ENCODE measurements at regions not wholly inside any gene's neighbourhood (a gene's known extent, or its start where the extent isn't known, plus 50 kb on each side); places are given as distances from the start of the nearest gene placed in this dataset.
"Not testable (repeated sequence)": the region's sequence is repeated elsewhere in the genome, so short reads cannot be mapped to it uniquely, and the experiment has no call there.

- DNase-seq (ENCODE audit: low read depth), result no peak
Measured at GRCh38 chr22:41023299-41023623, 69.1 kb upstream of the EP300 start.

- peak; percentile 68 for DNase-seq (ENCODE audit: low read depth)
Measured at GRCh38 chr22:41028841-41029240, 63.6 kb upstream of the EP300 start.

GRCh38 chr22:41030891-41031290 lies 61.5 kb upstream of the EP300 start:
- peak; percentile 32 for DNase-seq (ENCODE audit: low read depth)

- DNase-seq (ENCODE audit: low read depth), result no peak
Measured at GRCh38 chr22:41034706-41035105, 57.7 kb upstream of the EP300 start.

- no peak for DNase-seq (ENCODE audit: low read depth)
Measured at GRCh38 chr22:41036924-41037323, 55.5 kb upstream of the EP300 start.

- DNase-seq (ENCODE audit: low read depth), result no peak
Measured at GRCh38 chr22:41038732-41039131, 53.7 kb upstream of the EP300 start.

GRCh38 chr22:41039641-41040040 lies 52.8 kb upstream of the EP300 start:
- DNase-seq (ENCODE audit: low read depth), result not testable (repeated sequence)

- DNase-seq (ENCODE audit: low read depth), result no peak
Measured at GRCh38 chr22:41040483-41040882, 51.9 kb upstream of the EP300 start.

GRCh38 chr22:41041532-41041931 lies 50.9 kb upstream of the EP300 start:
- no peak for DNase-seq (ENCODE audit: low read depth)

Measured in HT1080 (cell line).